ENCODE measurements at regions not wholly inside any gene's neighbourhood (a gene's known extent, or its start where the extent isn't known, plus 50 kb on each side); places are given as distances from the start of the nearest gene placed in this dataset.

DNA sequence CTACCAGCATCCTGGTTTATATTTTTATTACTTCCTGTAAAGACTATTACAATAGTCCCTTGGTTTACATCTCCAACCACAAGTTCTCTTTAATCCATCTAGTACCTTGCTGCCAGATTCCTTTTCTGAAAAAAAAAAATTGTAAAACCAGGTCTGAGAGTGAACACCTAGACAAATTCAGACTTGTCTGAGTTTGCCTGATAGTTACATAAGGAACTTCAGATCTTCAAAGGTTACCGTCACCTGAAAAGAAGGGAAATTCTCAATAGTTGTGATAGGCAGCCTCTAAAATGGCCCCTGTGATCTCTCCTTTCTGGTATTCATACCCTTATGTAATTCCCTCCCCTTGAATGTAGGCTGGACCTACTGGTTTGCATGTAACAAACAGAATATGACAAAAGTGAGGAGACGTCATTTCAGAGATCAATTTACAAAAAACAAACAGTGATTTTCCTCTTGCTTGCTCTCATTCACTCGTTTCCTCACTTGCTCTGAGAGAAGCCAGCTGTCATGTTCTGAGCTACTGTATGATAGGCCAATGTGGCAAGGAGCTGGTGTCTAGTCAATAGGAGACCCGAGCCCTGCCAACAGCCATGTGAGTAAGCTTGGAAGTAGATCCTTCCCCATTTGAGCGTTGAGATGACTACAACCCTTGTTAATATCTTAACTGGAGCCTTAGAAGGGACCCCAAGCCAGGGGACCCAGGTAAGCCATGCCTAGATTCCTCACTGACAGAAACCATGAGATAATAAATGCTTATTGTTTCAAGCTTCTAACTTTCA is 110.9 kb upstream of the LSM8 start:
- intact Hi-C loops (cut with micrococcal nuclease) = no loop called here

GRCh38 chr7:118075936-118076335 is 108.0 kb upstream of the LSM8 start:
- Histone ChIP-seq H3K27me3 (ENCODE audit: control insufficient read depth in 2 of 2, insufficient read depth in 2 of 2, low read length in 2 of 2) (no peaks in the 10 kb centered on the region), H3K4me3 (ENCODE audit: low read length) (no peak overlapping the region), H3K27ac (ENCODE audit: low read depth, low read length) (no peak overlapping the region), H3K9me3 (ENCODE audit: control insufficient read depth in 2 of 3, low read length in 3 of 3) (no peaks in the 10 kb centered on the region), H3K36me3 (ENCODE audit: control insufficient read depth in 2 of 3, insufficient read depth in 3 of 3, low read length in 3 of 3) (no peaks in the 10 kb centered on the region), H3K4me1 (ENCODE audit: control insufficient read depth in 2 of 2, insufficient read depth in 2 of 2, low read length in 2 of 2) (no peaks in the 10 kb centered on the region)
- ATAC-seq = no peak
- no peak for DNase-seq
- no peak overlapping the region for H3K4me3 Mint-ChIP-seq
- peaks cover 0 to 6% (median 0%) of the 10 kb centered on the region in 7 donors for H3K4me1 Mint-ChIP-seq
- H3K27me3 Mint-ChIP-seq = peaks cover 0 to 38% (median 8%) of the 10 kb centered on the region in 5 donors
- no peaks in the 10 kb centered on the region for H3K36me3 Mint-ChIP-seq
- intact Hi-C loops (cut with micrococcal nuclease) = no loop called here
- H3K9me3 Mint-ChIP-seq = peaks cover 0 to 3% (median 2%) of the 10 kb centered on the region in 11 donors
- CTCF ChIA-PET = no interaction called here
- no peak overlapping the region for H3K27ac Mint-ChIP-seq
- POLR2A ChIA-PET = no interaction called here

More for the DNA sequence above, 110.9 kb upstream of the LSM8 start:
- Mint-ChIP-seq H3K27ac (no peak overlapping the region), H3K36me3 (no peaks in the 10 kb centered on the region), H3K9me3 (peaks cover 0 to 4% (median 0%) of the 10 kb centered on the region in 11 donors), H3K4me1 (no peaks in the 10 kb centered on the region), H3K27me3 (peaks cover 0 to 38% (median 8%) of the 10 kb centered on the region in 5 donors), H3K4me3 (no peak overlapping the region)
- DNase-seq (no peak), ATAC-seq (no peak)
- ChIA-PET POLR2A (no interaction called here), CTCF (no interaction called here)
- no peaks in the 10 kb centered on the region for H3K4me1 ChIP-seq (ENCODE audit: control insufficient read depth in 2 of 2, insufficient read depth in 2 of 2, low read length in 2 of 2)
- H3K4me3 ChIP-seq (ENCODE audit: low read length) = no peak overlapping the region
- no peaks in the 10 kb centered on the region for H3K9me3 ChIP-seq (ENCODE audit: control insufficient read depth in 2 of 3, low read length in 3 of 3)
- no peak overlapping the region for H3K27ac ChIP-seq (ENCODE audit: low read depth, low read length)
- H3K36me3 ChIP-seq (ENCODE audit: control insufficient read depth in 2 of 3, insufficient read depth in 3 of 3, low read length in 3 of 3) = no peaks in the 10 kb centered on the region
- H3K27me3 ChIP-seq (ENCODE audit: control insufficient read depth in 2 of 2, insufficient read depth in 2 of 2, low read length in 2 of 2) = no peaks in the 10 kb centered on the region

DNA sequence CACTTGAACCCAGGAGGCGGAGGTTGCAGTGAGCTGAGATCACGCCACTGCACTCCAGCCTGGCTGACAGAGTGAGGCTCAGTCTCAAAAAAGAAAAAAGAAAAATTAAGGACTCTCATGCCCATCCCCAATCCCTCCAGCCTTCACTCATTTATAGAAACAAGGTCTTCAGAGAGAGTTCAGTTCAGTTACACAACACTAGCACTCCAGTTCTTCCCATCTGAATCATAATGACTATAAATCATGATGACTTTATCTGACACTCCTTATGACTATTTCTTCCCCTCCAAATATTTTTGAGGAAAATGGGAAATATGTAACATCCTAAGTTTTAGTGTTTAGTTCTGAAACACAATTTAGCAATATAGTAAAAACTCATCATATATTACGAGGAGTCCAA is 107.4 kb upstream of the LSM8 start:
- POLR2A ChIA-PET = no interaction called here
- Histone ChIP-seq H3K9me3 (ENCODE audit: control insufficient read depth in 2 of 3, low read length in 3 of 3) (no peaks in the 10 kb centered on the region), H3K27ac (ENCODE audit: low read depth, low read length) (no peak overlapping the region), H3K36me3 (ENCODE audit: control insufficient read depth in 2 of 3, insufficient read depth in 3 of 3, low read length in 3 of 3) (no peaks in the 10 kb centered on the region), H3K27me3 (ENCODE audit: control insufficient read depth in 2 of 2, insufficient read depth in 2 of 2, low read length in 2 of 2) (no peaks in the 10 kb centered on the region), H3K4me1 (ENCODE audit: control insufficient read depth in 2 of 2, insufficient read depth in 2 of 2, low read length in 2 of 2) (no peaks in the 10 kb centered on the region), H3K4me3 (ENCODE audit: low read length) (no peak overlapping the region)
- H3K4me3 Mint-ChIP-seq = no peak overlapping the region
- no peak for ATAC-seq
- H3K9me3 Mint-ChIP-seq = peaks cover 0 to 5% (median 2%) of the 10 kb centered on the region in 11 donors
- peaks cover 0 to 42% (median 10%) of the 10 kb centered on the region in 5 donors for H3K27me3 Mint-ChIP-seq
- CTCF ChIA-PET = no interaction called here
- H3K4me1 Mint-ChIP-seq = peaks cover 0 to 10% (median 0%) of the 10 kb centered on the region in 7 donors
- DNase-seq = no peak
- H3K36me3 Mint-ChIP-seq = no peaks in the 10 kb centered on the region
- intact Hi-C loops (cut with micrococcal nuclease) = no loop called here
- no peak overlapping the region for H3K27ac Mint-ChIP-seq

GRCh38 chr7:118078015-118078414 is 105.9 kb upstream of the LSM8 start:
- H3K27me3 Mint-ChIP-seq = peaks cover 0 to 36% (median 10%) of the 10 kb centered on the region in 5 donors
- DNase-seq (no peak), ATAC-seq (no peak)
- H3K36me3 Mint-ChIP-seq = no peaks in the 10 kb centered on the region
- Histone ChIP-seq H3K9me3 (ENCODE audit: control insufficient read depth in 2 of 3, low read length in 3 of 3) (no peaks in the 10 kb centered on the region), H3K36me3 (ENCODE audit: control insufficient read depth in 2 of 3, insufficient read depth in 3 of 3, low read length in 3 of 3) (no peaks in the 10 kb centered on the region), H3K27me3 (ENCODE audit: control insufficient read depth in 2 of 2, insufficient read depth in 2 of 2, low read length in 2 of 2) (no peaks in the 10 kb centered on the region), H3K4me1 (ENCODE audit: control insufficient read depth in 2 of 2, insufficient read depth in 2 of 2, low read length in 2 of 2) (no peaks in the 10 kb centered on the region), H3K4me3 (ENCODE audit: low read length) (no peak overlapping the region), H3K27ac (ENCODE audit: low read depth, low read length) (no peak overlapping the region)
- H3K9me3 Mint-ChIP-seq = peaks cover 0 to 5% (median 2%) of the 10 kb centered on the region in 11 donors
- no peak overlapping the region for H3K4me3 Mint-ChIP-seq
- ChIA-PET POLR2A (no interaction called here), CTCF (no interaction called here)
- H3K4me1 Mint-ChIP-seq = peaks cover 0 to 10% (median 0%) of the 10 kb centered on the region in 7 donors
- intact Hi-C loops (cut with micrococcal nuclease) = no loop called here
- no peak overlapping the region for H3K27ac Mint-ChIP-seq

DNA sequence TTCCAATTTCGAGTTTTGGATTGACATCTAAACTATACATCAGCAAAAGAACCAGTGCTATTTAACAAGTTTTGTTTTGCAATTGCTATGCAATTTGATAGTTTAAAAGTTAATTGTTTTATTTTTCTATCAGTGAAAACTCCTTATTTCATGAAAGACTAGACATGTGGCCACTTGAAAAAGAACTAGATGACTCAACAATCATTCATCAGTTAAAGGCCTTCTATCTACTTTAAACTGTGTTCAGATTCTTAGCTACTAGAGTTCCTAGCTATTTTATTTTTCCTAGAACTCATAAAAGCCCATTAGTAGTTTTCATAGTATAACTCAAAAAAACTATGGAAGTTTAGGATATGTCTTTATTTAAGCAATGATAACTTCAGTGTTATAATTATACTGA is 104.6 kb upstream of the LSM8 start:
- H3K27me3 ChIP-seq (ENCODE audit: control insufficient read depth in 2 of 2, insufficient read depth in 2 of 2, low read length in 2 of 2) = no peaks in the 10 kb centered on the region
- no peaks in the 10 kb centered on the region for H3K36me3 ChIP-seq (ENCODE audit: control insufficient read depth in 2 of 3, insufficient read depth in 3 of 3, low read length in 3 of 3)
- H3K4me1 ChIP-seq (ENCODE audit: control insufficient read depth in 2 of 2, insufficient read depth in 2 of 2, low read length in 2 of 2) = no peaks in the 10 kb centered on the region
- CTCF ChIA-PET = no interaction called here
- Mint-ChIP-seq H3K9me3 (peaks cover 0 to 5% (median 0%) of the 10 kb centered on the region in 11 donors), H3K4me1 (peaks cover 0 to 14% (median 0%) of the 10 kb centered on the region in 7 donors), H3K27ac (no peak overlapping the region), H3K4me3 (no peak overlapping the region), H3K27me3 (peaks cover 0 to 28% (median 15%) of the 10 kb centered on the region in 5 donors), H3K36me3 (no peaks in the 10 kb centered on the region)
- no peak overlapping the region for H3K4me3 ChIP-seq (ENCODE audit: low read length)
- POLR2A ChIA-PET = no interaction called here
- ATAC-seq (no peak), DNase-seq (no peak)
- intact Hi-C loops (cut with micrococcal nuclease) = no loop called here
- no peak overlapping the region for H3K27ac ChIP-seq (ENCODE audit: low read depth, low read length)
- H3K9me3 ChIP-seq (ENCODE audit: control insufficient read depth in 2 of 3, low read length in 3 of 3) = no peaks in the 10 kb centered on the region

DNA sequence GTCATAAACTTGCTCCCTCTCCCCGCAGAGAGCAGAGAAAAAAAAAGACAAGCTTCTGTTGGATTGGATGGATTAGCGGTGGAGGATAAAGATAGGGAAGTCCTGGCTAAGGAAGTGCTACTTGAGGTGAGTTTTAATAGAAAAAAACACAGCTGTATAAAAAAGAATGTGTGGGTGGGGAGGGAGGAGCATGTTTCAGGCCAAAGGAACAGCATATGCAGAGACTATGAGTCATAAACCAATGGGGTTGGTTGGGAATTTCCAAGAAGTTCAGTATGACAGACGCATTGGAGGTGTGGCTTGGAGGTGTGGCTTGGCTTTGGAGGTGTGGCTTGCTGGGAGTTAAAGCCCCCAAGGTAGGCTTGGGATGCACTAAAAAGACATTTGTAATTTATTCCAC is 103.0 kb upstream of the LSM8 start:
- Mint-ChIP-seq H3K27ac (peak overlapping the region in 1 of 9 donors; percentile 14), H3K27me3 (peaks cover 0 to 30% (median 19%) of the 10 kb centered on the region in 5 donors), H3K36me3 (no peaks in the 10 kb centered on the region), H3K4me1 (peaks cover 0 to 14% (median 0%) of the 10 kb centered on the region in 7 donors), H3K9me3 (peaks cover 0 to 5% (median 0%) of the 10 kb centered on the region in 11 donors), H3K4me3 (no peak overlapping the region)
- H3K27me3 ChIP-seq (ENCODE audit: control insufficient read depth in 2 of 2, insufficient read depth in 2 of 2, low read length in 2 of 2) = no peaks in the 10 kb centered on the region
- ChIA-PET CTCF (no interaction called here), POLR2A (no interaction called here)
- H3K4me3 ChIP-seq (ENCODE audit: low read length) = no peak overlapping the region
- intact Hi-C loops (cut with micrococcal nuclease) = loop anchor here in 1 of 2 donors (5.0 kb wide), 1 partner anchor 101 kb away; the partner anchor contains the start of gene LSM8
- no peaks in the 10 kb centered on the region for H3K9me3 ChIP-seq (ENCODE audit: control insufficient read depth in 2 of 3, low read length in 3 of 3)
- no peaks in the 10 kb centered on the region for H3K4me1 ChIP-seq (ENCODE audit: control insufficient read depth in 2 of 2, insufficient read depth in 2 of 2, low read length in 2 of 2)
- ATAC-seq = no peak
- DNase-seq = peak in 1 of 9 donors; percentile 61
- no peak overlapping the region for H3K27ac ChIP-seq (ENCODE audit: low read depth, low read length)
- H3K36me3 ChIP-seq (ENCODE audit: control insufficient read depth in 2 of 3, insufficient read depth in 3 of 3, low read length in 3 of 3) = no peaks in the 10 kb centered on the region

- CTCF ChIA-PET = no interaction called here
- Mint-ChIP-seq H3K4me3 (no peak overlapping the region), H3K9me3 (peaks cover 0 to 6% (median 2%) of the 10 kb centered on the region in 11 donors), H3K4me1 (peaks cover 0 to 14% (median 0%) of the 10 kb centered on the region in 7 donors), H3K27me3 (peaks cover 0 to 29% (median 24%) of the 10 kb centered on the region in 5 donors), H3K36me3 (no peaks in the 10 kb centered on the region), H3K27ac (no peak overlapping the region)
- Histone ChIP-seq H3K9me3 (ENCODE audit: control insufficient read depth in 2 of 3, low read length in 3 of 3) (no peaks in the 10 kb centered on the region), H3K4me3 (ENCODE audit: low read length) (no peak overlapping the region), H3K4me1 (ENCODE audit: control insufficient read depth in 2 of 2, insufficient read depth in 2 of 2, low read length in 2 of 2) (no peaks in the 10 kb centered on the region), H3K27ac (ENCODE audit: low read depth, low read length) (no peak overlapping the region), H3K36me3 (ENCODE audit: control insufficient read depth in 2 of 3, insufficient read depth in 3 of 3, low read length in 3 of 3) (no peaks in the 10 kb centered on the region), H3K27me3 (ENCODE audit: control insufficient read depth in 2 of 2, insufficient read depth in 2 of 2, low read length in 2 of 2) (no peaks in the 10 kb centered on the region)
- no peak for DNase-seq
- intact Hi-C loops (cut with micrococcal nuclease) = loop anchor here in 1 of 2 donors (5.0 kb wide), 1 partner anchor 100 kb away; the partner anchor contains the start of gene LSM8
- no peak for ATAC-seq
- POLR2A ChIA-PET = no interaction called here
Observed at GRCh38 chr7:118082506-118082905, 101.5 kb upstream of the LSM8 start.

Measured in naive thymus-derived CD4-positive, alpha-beta T cell (primary cell).